GM12878 (cell line): ENCODE measurements at regions not wholly inside any gene's neighbourhood (a gene's known extent, or its start where the extent isn't known, plus 50 kb on each side); places are given as distances from the start of the nearest gene placed in this dataset.

Experiments
- ATAC-seq: fragments of 200-7000 bp; cut with Tn5 transposase; 3 replicates; pipeline ENCODE4 v1.9.1; 2020; ENCODE audit warnings: mild to moderate bottlenecking, moderate library complexity
- BruUV-seq: library from RNA; stranded (reverse); fragments of 400-500 nt; replicated peaks from 2 replicates; lab custom pipeline; 2021; lab: Mats Ljungman, UMichigan
- CTCF ChIA-PET: fragments of 300-600 bp; sonication (Branson Sonifier 250); formaldehyde crosslinking; extraction: SDS; loops from one replicate; lab custom pipeline; 2021; ENCODE audit warnings: inconsistent platforms; lab: Yijun Ruan, JAX
- POLR2A ChIA-PET: fragments of 350-600 bp; formaldehyde crosslinking; extraction: SDS; loops from one replicate; lab custom pipeline; 2021; ENCODE audit warnings: inconsistent platforms; lab: Charles Lee
- RAD21 ChIA-PET: fragments of 300-600 bp; sonication (Branson Sonifier 250); formaldehyde crosslinking; loops from one replicate; lab custom pipeline; 2023; ENCODE audit warnings: antibody characterized with exemption; ENCODE audit not compliant: unreplicated experiment; lab: Charles Lee
- SMC1A ChIA-PET: fragments of 300-600 bp; sonication (Branson Sonifier 250); formaldehyde crosslinking; loops from one replicate; lab custom pipeline; 2023; ENCODE audit not compliant: unreplicated experiment, uncharacterized antibody; lab: Charles Lee
- DNase-seq: peaks from one replicate; pipeline ENCODE4 v3.0.0-alpha.2; 2011; ENCODE audit warnings: low read depth, low spot score
- FAIRE-seq: peaks from 3 replicates; lab custom pipeline; 2011; peaks lifted over from hg19 to GRCh38; lab: Jason Lieb, UNC
- H2AFZ ChIP-seq: 2 replicates; pipeline ENCODE4 v1.6.0; 2011; ENCODE audit warnings: low read depth, low read length, control low read depth; ENCODE audit not compliant: control insufficient read depth
- H3K27ac ChIP-seq: 2 replicates; pipeline ENCODE4 v1.5.1; 2011; ENCODE audit warnings: control low read depth; ENCODE audit not compliant: control insufficient read depth, insufficient read depth
- H3K27me3 ChIP-seq, 2 experiments: replicated peaks in 1 of 2; 2 replicates each; pipeline versions ENCODE4 v1.6.0 to v1.6.1; 2011; ENCODE audit warnings: low read length in 1 of 2; ENCODE audit not compliant: control insufficient read depth in 2 of 2, insufficient read depth in 2 of 2
- H3K36me3 ChIP-seq, 2 experiments: 2 replicates each; pipeline ENCODE4 v1.5.1; 2011; ENCODE audit warnings: low read length in 1 of 2; ENCODE audit not compliant: control insufficient read depth in 2 of 2, insufficient read depth in 2 of 2
- H3K4me1 ChIP-seq: 2 replicates; pipeline ENCODE4 v1.6.1; 2011; ENCODE audit warnings: mild to moderate bottlenecking, low read length, moderate library complexity, mixed read lengths; ENCODE audit not compliant: control insufficient read depth, insufficient read depth
- H3K4me2 ChIP-seq: 2 replicates; pipeline ENCODE4 v1.6.0; 2011; ENCODE audit warnings: control low read depth; ENCODE audit not compliant: control insufficient read depth, insufficient read depth
- H3K4me3 ChIP-seq: fragments of 200-600 bp; sonication (generic); 2 replicates; pipeline ENCODE4 v1.5.1; 2016
- H3K79me2 ChIP-seq: 2 replicates; pipeline ENCODE4 v1.6.0; 2011; ENCODE audit warnings: low read length; ENCODE audit not compliant: control insufficient read depth, insufficient read depth
- H3K9ac ChIP-seq: 2 replicates; pipeline ENCODE4 v1.8.0; 2011; ENCODE audit warnings: low read length, control low read depth, mixed read lengths; ENCODE audit not compliant: control insufficient read depth, insufficient read depth
- H3K9me3 ChIP-seq: replicated peaks from 3 replicates; pipeline ENCODE4 v1.5.1; 2011; ENCODE audit warnings: mild to moderate bottlenecking, low read length; ENCODE audit not compliant: control insufficient read depth, insufficient read depth
- H4K20me1 ChIP-seq: 2 replicates; pipeline ENCODE4 v1.6.0; 2011; ENCODE audit not compliant: control insufficient read depth, insufficient read depth
- HSF1 ChIP-seq: fragments of 150-350 bp; IDR thresholded peaks from 2 replicates; pipeline ENCODE4 v1.6.1; 2014; ENCODE audit warnings: mild to moderate bottlenecking, low read depth, low read length
- MEF2A ChIP-seq: IDR thresholded peaks from 2 replicates; pipeline ENCODE4 v1.6.1; 2011; ENCODE audit warnings: low read depth, mild to moderate bottlenecking, low read length, moderate library complexity; ENCODE audit not compliant: insufficient read depth
- MTA2 ChIP-seq: fragments of 450-650 bp; IDR thresholded peaks from 2 replicates; pipeline ENCODE4 v1.6.1; 2016; ENCODE audit warnings: low read depth, mild to moderate bottlenecking, moderate library complexity
- RBBP5 ChIP-seq: fragments of 200-600 bp; sonication (generic); conservative IDR thresholded peaks from 2 replicates; pipeline ENCODE4 v1.6.1; 2016
- ZNF24 ChIP-seq: fragments of 450-650 bp; IDR thresholded peaks from 2 replicates; pipeline ENCODE4 v1.6.1; 2017; ENCODE audit warnings: antibody characterized with exemption, mild to moderate bottlenecking
- WGBS: methylation state at CpG from one replicate; pipeline ENCODE4 v1.1.6; 2016; ENCODE audit warnings: low lambda C conversion rate; ENCODE audit not compliant: insufficient replicate concordance, insufficient coverage; ENCODE audit errors: missing lambda C conversion rate; 5-methylcytosine and 5-hydroxymethylcytosine counted together
- in situ Hi-C: fragments of 300-500 bp; cut with MboI; formaldehyde crosslinking; loops from 9 replicates; pipeline ENCODE4 v1.14.3; 2018; ENCODE audit warnings: mixed read lengths
- intact Hi-C: fragments of 100-400 bp; cut with micrococcal nuclease; formaldehyde crosslinking; loops from one replicate; pipeline ENCODE4 v1.14.2; 2022; ENCODE audit not compliant: unreplicated experiment

- TF ChIP-seq MTA2 (no peak), MEF2A (no peak), HSF1 (no peak)
Observed at GRCh38 chr6:27728442-27728841, 183.8 kb downstream of the OR2B2 start (continued).

GRCh38 chr6:27726619-27727023 lies 185.6 kb downstream of the OR2B2 start:
- no peak overlapping the region for H3K4me3 ChIP-seq
- SMC1A ChIA-PET: interaction anchor here (1.3 to 1.4 kb wide), 2 partner anchors 11 to 26 kb away, joined by 3 to 6 read pairs; no protein-coding TSS in a partner anchor
- POLR2A ChIA-PET: no interaction called here
- H3K36me3 ChIP-seq: no peaks in the 10 kb centered on the region
- no peaks in the 10 kb centered on the region for H4K20me1 ChIP-seq
- ATAC-seq (peak; percentile 44; the same call in 2 of the 3 replicates), FAIRE-seq (no peak), DNase-seq (no peak)
- WGBS: 42% methylated on average over 10 of the region's 10 CpGs
- no peaks in the 10 kb centered on the region for H3K79me2 ChIP-seq
- no TSS peak for BruUV-seq
- no peaks in the 10 kb centered on the region; the same call in 1 of the 2 replicates for H3K4me1 ChIP-seq
- CTCF ChIA-PET: interaction anchor here (0.7 to 1.5 kb wide), 2 partner anchors 39 to 68 kb away, joined by 3 to 4 read pairs; no protein-coding TSS in a partner anchor
- H3K9me3 ChIP-seq: no peaks in the 10 kb centered on the region; the same call in 2 of the 3 replicates
- RAD21 ChIA-PET: no interaction called here
- H3K4me2 ChIP-seq: no peak overlapping the region
- H2AFZ ChIP-seq: no peak overlapping the region
- no peak overlapping the region for H3K27ac ChIP-seq
- TF ChIP-seq ZNF24 (0 out of 2 replicates have a peak, but pooled peaks have one; percentile 28), RBBP5 (no peak)
- TF ChIP-seq, all 136 proteins: peak for 1
- no peaks in the 10 kb centered on the region for H3K27me3 ChIP-seq
- in situ Hi-C loops: no loop called here
- no peak overlapping the region for H3K9ac ChIP-seq
- intact Hi-C loops: no loop called here
